Upper lobe of left lung (tissue), 4 donors: ENCODE measurements at regions not wholly inside any gene's neighbourhood (a gene's known extent, or its start where the extent isn't known, plus 50 kb on each side); places are given as distances from the start of the nearest gene placed in this dataset.

Experiments
- CTCF ChIP-seq, 6 experiments: fragments of 450-650 bp in 4 of 6; fragments of 200-600 bp in 2 of 6; sonication (generic) in 2 of 6; IDR thresholded peaks; one replicate each; pipeline ENCODE4 v1.5.1; 2016 to 2019; ENCODE audit warnings: antibody characterized with exemption in 6 of 6
- POLR2A ChIP-seq, 4 donors: fragments of 450-650 bp; IDR thresholded peaks; one replicate each; pipeline ENCODE4 v1.5.1; 2016 to 2017; ENCODE audit warnings: antibody characterized with exemption in 4 of 4, mild to moderate bottlenecking in 2 of 4

- TF ChIP-seq CTCF (IDR thresholded peaks at IDR 0.05) (no peak), POLR2A (IDR thresholded peaks at IDR 0.05) (no peak)
These were observed 2747.8 kb downstream of the PCDH9 start for GRCh38 chr13:64482373-64482772.
